AG04449 (cell line): ENCODE measurements at regions not wholly inside any gene's neighbourhood (a gene's known extent, or its start where the extent isn't known, plus 50 kb on each side); places are given as distances from the start of the nearest gene placed in this dataset.
"Not testable (repeated sequence)": the region's sequence is repeated elsewhere in the genome, so short reads cannot be mapped to it uniquely, and the experiment has no call there.

Source experiments
- CTCF ChIA-PET: fragments of 350-600 bp; formaldehyde crosslinking; extraction: SDS; loops from one replicate; lab custom pipeline; 2021; ENCODE audit warnings: antibody characterized with exemption; lab: Yijun Ruan, JAX
- POLR2A ChIA-PET: fragments of 400-600, 350-600 bp; formaldehyde crosslinking; extraction: SDS; loops from one replicate; lab custom pipeline; 2020; ENCODE audit warnings: antibody characterized with exemption, inconsistent platforms; lab: Yijun Ruan, JAX
- DNase-seq: peaks from one replicate; pipeline ENCODE4 v3.0.0-alpha.2; 2010; ENCODE audit warnings: low read depth, low spot score
- H3K4me3 ChIP-seq: 2 replicates; pipeline ENCODE4 v1.5.1; 2011; ENCODE audit warnings: low read depth, mild to moderate bottlenecking, control low read depth, low read length
- TF ChIP-seq, protein P1 (sequence below): IDR thresholded peaks from one replicate; pipeline ENCODE4 v1.5.1; 2011; ENCODE audit warnings: mild to moderate bottlenecking, moderate library complexity, low read length, control low read depth, inconsistent platforms; ENCODE audit not compliant: insufficient read depth; ENCODE audit errors: missing control alignments

GRCh38 chr11:25537393-25537792 lies 794.5 kb upstream of the ANO3 start:
- ChIA-PET POLR2A (no interaction called here), CTCF (no interaction called here)
- no peak overlapping the region for H3K4me3 ChIP-seq
- TF ChIP-seq, protein P1, sequence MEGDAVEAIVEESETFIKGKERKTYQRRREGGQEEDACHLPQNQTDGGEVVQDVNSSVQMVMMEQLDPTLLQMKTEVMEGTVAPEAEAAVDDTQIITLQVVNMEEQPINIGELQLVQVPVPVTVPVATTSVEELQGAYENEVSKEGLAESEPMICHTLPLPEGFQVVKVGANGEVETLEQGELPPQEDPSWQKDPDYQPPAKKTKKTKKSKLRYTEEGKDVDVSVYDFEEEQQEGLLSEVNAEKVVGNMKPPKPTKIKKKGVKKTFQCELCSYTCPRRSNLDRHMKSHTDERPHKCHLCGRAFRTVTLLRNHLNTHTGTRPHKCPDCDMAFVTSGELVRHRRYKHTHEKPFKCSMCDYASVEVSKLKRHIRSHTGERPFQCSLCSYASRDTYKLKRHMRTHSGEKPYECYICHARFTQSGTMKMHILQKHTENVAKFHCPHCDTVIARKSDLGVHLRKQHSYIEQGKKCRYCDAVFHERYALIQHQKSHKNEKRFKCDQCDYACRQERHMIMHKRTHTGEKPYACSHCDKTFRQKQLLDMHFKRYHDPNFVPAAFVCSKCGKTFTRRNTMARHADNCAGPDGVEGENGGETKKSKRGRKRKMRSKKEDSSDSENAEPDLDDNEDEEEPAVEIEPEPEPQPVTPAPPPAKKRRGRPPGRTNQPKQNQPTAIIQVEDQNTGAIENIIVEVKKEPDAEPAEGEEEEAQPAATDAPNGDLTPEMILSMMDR: no peak
- DNase-seq: no peak

DNA sequence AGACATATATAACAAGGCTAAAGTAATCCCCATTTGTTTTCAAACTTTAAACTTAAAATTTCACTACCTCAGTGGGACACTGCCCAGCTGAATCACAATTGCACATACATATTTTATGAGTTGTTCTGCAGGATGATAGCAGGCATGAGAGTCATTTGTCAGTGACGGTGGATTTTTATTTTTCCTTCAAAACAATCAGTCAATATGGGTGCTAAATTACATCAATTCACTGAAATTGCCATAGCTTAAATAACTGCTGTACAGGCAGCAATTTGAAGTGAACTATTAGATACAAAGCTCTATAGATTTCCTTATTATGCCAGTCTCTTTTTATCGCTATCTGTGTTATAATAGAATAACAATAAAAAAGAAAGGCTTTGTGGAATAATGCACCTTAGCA lies 784.6 kb upstream of the ANO3 start:
- POLR2A ChIA-PET: no interaction called here
- TF ChIP-seq, protein P1: no peak
- no peak overlapping the region for H3K4me3 ChIP-seq
- DNase-seq: no peak
- CTCF ChIA-PET: no interaction called here

DNA sequence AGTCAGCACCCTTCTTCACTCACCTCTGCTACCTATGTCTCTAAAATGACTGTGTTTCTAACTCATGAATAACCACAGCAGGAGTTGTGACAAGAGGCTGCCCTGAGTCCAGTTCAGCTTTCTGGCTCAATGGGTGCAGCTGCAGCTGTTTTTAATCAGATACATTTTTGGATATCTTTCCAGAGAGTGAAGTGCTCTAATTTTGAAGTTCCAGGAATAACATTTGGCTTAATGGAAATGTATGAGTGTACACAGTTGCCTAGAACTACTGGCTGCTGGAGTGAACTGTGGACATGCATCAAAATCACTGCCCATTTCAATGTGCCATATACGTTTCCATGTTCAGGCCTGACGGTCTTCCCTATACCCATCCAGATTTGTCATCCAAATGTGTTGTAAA lies 769.5 kb upstream of the ANO3 start:
- ChIA-PET POLR2A (no interaction called here), CTCF (no interaction called here)
- no peak overlapping the region for H3K4me3 ChIP-seq
- no peak for DNase-seq
- TF ChIP-seq, protein P1: no peak

DNA sequence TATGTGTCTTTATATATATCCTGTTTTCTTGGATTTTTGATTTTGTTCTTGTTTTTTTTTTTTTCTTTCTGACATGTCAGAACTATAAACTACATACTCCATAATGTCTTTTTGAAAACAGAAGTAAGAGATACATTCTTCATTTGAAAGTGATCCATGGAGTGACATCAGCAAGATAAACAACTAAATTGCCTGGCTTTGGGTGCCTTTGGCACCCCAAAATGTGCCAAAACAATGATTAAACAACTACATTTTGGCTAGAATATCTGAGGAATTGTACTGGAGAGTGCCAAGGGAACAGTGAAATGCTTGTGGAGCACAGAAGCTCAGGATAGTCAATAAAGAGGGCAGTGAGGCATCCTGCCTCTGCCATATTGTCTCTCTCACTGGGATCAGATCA lies 766.1 kb upstream of the ANO3 start:
- CTCF ChIA-PET: no interaction called here
- no peak for DNase-seq
- TF ChIP-seq, protein P1: no peak
- POLR2A ChIA-PET: no interaction called here
- H3K4me3 ChIP-seq: no peak overlapping the region

- H3K4me3 ChIP-seq: no peak overlapping the region
- TF ChIP-seq, protein P1: no peak
- ChIA-PET POLR2A (no interaction called here), CTCF (no interaction called here)
- no peak for DNase-seq
Measured at GRCh38 chr11:25566298-25567200, 765.4 kb upstream of the ANO3 start.

DNA sequence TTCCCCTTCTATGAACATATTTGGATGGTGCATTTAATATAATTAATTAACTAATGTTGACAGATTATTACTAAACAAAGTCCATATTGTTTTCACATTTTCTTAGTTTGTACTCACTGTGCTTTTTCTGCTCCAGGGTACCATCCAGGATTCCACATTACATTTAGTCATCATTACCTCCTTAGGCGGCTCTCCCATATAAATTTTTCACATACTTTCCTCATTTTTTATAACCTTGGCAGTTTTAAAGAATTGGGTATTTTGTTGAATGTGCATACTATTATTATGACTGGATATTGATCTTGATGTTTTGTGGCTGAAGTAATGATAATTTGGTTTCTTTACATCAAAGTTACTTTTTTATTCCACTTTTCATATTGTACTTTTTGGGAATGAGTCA lies 755.6 kb upstream of the ANO3 start:
- H3K4me3 ChIP-seq: no peak overlapping the region
- no peak for DNase-seq
- TF ChIP-seq, protein P1: no peak
- ChIA-PET CTCF (no interaction called here), POLR2A (no interaction called here)

DNA sequence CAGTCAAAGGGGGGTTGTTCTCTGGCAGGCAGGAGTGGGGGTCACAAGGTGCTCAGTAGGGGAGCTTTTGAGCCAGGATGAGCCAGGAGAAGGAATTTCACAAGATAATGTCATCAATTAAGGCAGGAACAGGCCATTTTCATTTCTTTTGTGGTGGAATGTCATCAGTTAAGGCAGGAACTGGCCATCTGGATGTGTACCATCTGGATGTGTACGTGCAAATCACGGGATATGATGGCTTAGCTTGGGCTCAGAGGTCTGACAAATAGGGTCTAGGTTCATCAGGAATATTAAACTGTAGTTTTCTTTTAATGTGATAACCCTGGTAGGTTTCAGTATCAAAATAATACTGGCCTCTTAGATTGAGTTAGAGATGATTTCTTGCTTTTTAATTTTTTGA lies 752.4 kb upstream of the ANO3 start:
- POLR2A ChIA-PET: not testable (repeated sequence)

More for the DNA sequence above, 752.4 kb upstream of the ANO3 start:
- H3K4me3 ChIP-seq, DNase-seq, CTCF ChIA-PET: not testable (repeated sequence)
